OCI-LY3 (cell line): ENCODE measurements at regions not wholly inside any gene's neighbourhood (a gene's known extent, or its start where the extent isn't known, plus 50 kb on each side); places are given as distances from the start of the nearest gene placed in this dataset.

ENCODE experiments used
- CTCF ChIP-seq: fragments of 200-600, 300-600 bp; sonication (generic); IDR thresholded peaks from 2 replicates; pipeline ENCODE4 v1.5.1; 2014; ENCODE audit warnings: antibody characterized with exemption, low read length, low read depth
- EZH2phosphoT487 ChIP-seq: fragments of 200-600 bp; shearing (Covaris generic); IDR thresholded peaks from 2 replicates; pipeline ENCODE4 v1.6.1; 2018; ENCODE audit warnings: antibody characterized with exemption, mixed run types, low read depth

- TF ChIP-seq CTCF (no peak), EZH2phosphoT487 (no peak)
Measured at GRCh38 chr5:125209650-125210049, 463.2 kb upstream of the ZNF608 start.
